ENCODE measurements at regions not wholly inside any gene's neighbourhood (a gene's known extent, or its start where the extent isn't known, plus 50 kb on each side); places are given as distances from the start of the nearest gene placed in this dataset.

DNA sequence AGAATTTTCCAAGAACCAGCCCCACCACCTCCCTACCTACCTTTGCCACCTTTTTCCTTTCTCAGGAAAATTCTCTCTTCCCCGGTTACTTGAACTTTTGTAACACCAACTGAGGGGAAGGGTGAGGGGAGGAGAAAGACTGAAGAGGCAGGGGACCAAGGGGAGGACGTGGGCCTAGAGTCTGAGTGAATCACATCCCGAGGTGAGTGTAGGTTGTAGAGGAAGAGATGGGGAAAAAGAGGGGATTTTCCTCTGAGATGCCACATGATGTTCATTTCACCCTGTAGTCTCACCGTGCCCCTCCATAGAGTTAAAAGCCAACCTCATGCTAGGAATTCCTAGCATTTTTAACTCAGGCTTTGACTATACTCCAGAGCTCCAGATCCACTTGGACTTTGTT lies 311.8 kb downstream of the RPAP3 start:
- Histone ChIP-seq H4K20me1 (ENCODE audit: insufficient read depth, low read length) (no peaks in the 10 kb centered on the region), H3K9me3 (replicated peaks in 1 of 2; ENCODE audit: control insufficient read depth in 1 of 2, insufficient read depth in 1 of 2, low read length in 2 of 2) (peaks cover 0 to 8% of the 10 kb centered on the region in 2 donors), H3K27me3 (ENCODE audit: control insufficient read depth in 2 of 2, insufficient read depth in 2 of 2, low read length in 2 of 2) (peaks cover 0 to 2% of the 10 kb centered on the region in 2 donors), H3K9ac (ENCODE audit: insufficient read depth, low read length, poor library complexity, severe bottlenecking) (no peak overlapping the region), H3K4me2 (replicated peaks; ENCODE audit: extremely low read depth, low read length, poor library complexity, severe bottlenecking) (no peak overlapping the region), H3K27ac (ENCODE audit: low read depth in 1 of 2, low read length in 2 of 2) (no peak overlapping the region), H3K4me1 (ENCODE audit: control insufficient read depth in 1 of 2, insufficient read depth in 2 of 2, low read length in 2 of 2) (peaks cover 13 to 16% of the 10 kb centered on the region in 2 donors), H3K79me2 (ENCODE audit: insufficient read depth, low read length) (no peaks in the 10 kb centered on the region), H2AFZ (ENCODE audit: insufficient read depth, low read depth, low read length, poor library complexity, severe bottlenecking) (no peak overlapping the region), H3K36me3 (replicated peaks in 1 of 2; ENCODE audit: control insufficient read depth in 1 of 2, insufficient read depth in 2 of 2, low read length in 2 of 2) (no peaks in the 10 kb centered on the region), H3K4me3 (replicated peaks in 1 of 3; ENCODE audit: low read depth in 2 of 3, low read length in 3 of 3) (no peak overlapping the region)
- Mint-ChIP-seq H3K27ac (peak overlapping the region in 1 of 7 donors; percentile 59), H3K27me3 (ENCODE audit: low read depth in 3 of 3) (no peaks in the 10 kb centered on the region), H3K36me3 (peaks cover 0 to 3% of the 10 kb centered on the region in 2 donors), H3K4me3 (no peak overlapping the region), H3K4me1 (peaks cover 40% of the 10 kb centered on the region), H3K9me3 (peaks cover 4 to 10% (median 6%) of the 10 kb centered on the region in 7 donors)
- 100% methylated on average over 1 of the region's 4 CpGs for WGBS (ENCODE audit: insufficient coverage)
- TF ChIP-seq, protein P1, sequence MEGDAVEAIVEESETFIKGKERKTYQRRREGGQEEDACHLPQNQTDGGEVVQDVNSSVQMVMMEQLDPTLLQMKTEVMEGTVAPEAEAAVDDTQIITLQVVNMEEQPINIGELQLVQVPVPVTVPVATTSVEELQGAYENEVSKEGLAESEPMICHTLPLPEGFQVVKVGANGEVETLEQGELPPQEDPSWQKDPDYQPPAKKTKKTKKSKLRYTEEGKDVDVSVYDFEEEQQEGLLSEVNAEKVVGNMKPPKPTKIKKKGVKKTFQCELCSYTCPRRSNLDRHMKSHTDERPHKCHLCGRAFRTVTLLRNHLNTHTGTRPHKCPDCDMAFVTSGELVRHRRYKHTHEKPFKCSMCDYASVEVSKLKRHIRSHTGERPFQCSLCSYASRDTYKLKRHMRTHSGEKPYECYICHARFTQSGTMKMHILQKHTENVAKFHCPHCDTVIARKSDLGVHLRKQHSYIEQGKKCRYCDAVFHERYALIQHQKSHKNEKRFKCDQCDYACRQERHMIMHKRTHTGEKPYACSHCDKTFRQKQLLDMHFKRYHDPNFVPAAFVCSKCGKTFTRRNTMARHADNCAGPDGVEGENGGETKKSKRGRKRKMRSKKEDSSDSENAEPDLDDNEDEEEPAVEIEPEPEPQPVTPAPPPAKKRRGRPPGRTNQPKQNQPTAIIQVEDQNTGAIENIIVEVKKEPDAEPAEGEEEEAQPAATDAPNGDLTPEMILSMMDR (IDR thresholded peaks at IDR 0.05), result no peak
- peak in 1 of 3 donors; percentile 24 for DNase-seq
- intact Hi-C loops (cut with micrococcal nuclease), result loop anchor here in 1 of 2 donors (5.0 to 10.0 kb wide), 2 partner anchors 67 to 309 kb away; no protein-coding TSS in a partner anchor

DNA sequence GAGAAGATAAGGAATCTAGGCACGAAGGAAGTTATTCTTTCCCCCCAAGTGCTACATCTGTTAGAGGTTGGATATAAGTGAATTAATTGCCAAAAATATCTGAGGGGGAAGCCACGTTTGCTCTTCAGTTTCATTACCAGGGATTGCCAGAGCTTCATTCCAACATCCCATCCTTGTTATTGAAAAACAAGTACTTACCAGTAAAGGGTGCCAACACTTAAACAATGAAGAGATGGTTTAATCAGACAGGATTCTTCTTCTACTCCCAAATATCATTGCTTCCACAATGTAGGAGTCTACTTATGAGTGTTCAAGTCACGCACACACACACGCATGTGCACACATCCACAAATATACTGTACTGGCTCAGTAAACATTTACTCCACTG lies 312.4 kb downstream of the RPAP3 start:
- no peak for DNase-seq
- Histone ChIP-seq H3K36me3 (replicated peaks in 1 of 2; ENCODE audit: control insufficient read depth in 1 of 2, insufficient read depth in 2 of 2, low read length in 2 of 2) (no peaks in the 10 kb centered on the region), H4K20me1 (ENCODE audit: insufficient read depth, low read length) (no peaks in the 10 kb centered on the region), H3K4me3 (replicated peaks in 1 of 3; ENCODE audit: low read depth in 2 of 3, low read length in 3 of 3) (peak overlapping the region in 1 of 3 experiments; percentile 22), H3K9ac (ENCODE audit: insufficient read depth, low read length, poor library complexity, severe bottlenecking) (no peak overlapping the region), H3K4me2 (replicated peaks; ENCODE audit: extremely low read depth, low read length, poor library complexity, severe bottlenecking) (peak overlapping the region; percentile 62), H3K4me1 (ENCODE audit: control insufficient read depth in 1 of 2, insufficient read depth in 2 of 2, low read length in 2 of 2) (peaks cover 13 to 16% of the 10 kb centered on the region in 2 donors), H3K27ac (ENCODE audit: low read depth in 1 of 2, low read length in 2 of 2) (peak overlapping the region in 1 of 2 donors; percentile 69), H3K79me2 (ENCODE audit: insufficient read depth, low read length) (no peaks in the 10 kb centered on the region), H2AFZ (ENCODE audit: insufficient read depth, low read depth, low read length, poor library complexity, severe bottlenecking) (peak overlapping the region; percentile 6), H3K27me3 (ENCODE audit: control insufficient read depth in 2 of 2, insufficient read depth in 2 of 2, low read length in 2 of 2) (peaks cover 0 to 5% of the 10 kb centered on the region in 2 donors), H3K9me3 (replicated peaks in 1 of 2; ENCODE audit: control insufficient read depth in 1 of 2, insufficient read depth in 1 of 2, low read length in 2 of 2) (peaks cover 0 to 8% of the 10 kb centered on the region in 2 donors)
- peak overlapping the region in 1 of 2 donors; percentile 67 for H3K4me3 Mint-ChIP-seq
- TF ChIP-seq, protein P1 (IDR thresholded peaks at IDR 0.05), result no peak
- WGBS (ENCODE audit: insufficient coverage), result no CpG with 5 or more reads among the region's 4 CpGs
- peaks cover 0 to 3% of the 10 kb centered on the region in 2 donors for H3K36me3 Mint-ChIP-seq
- H3K4me1 Mint-ChIP-seq, result peaks cover 40% of the 10 kb centered on the region
- peak overlapping the region in 4 of 7 donors; percentile 30 to 92 (median 76) for H3K27ac Mint-ChIP-seq
- peaks cover 4 to 10% (median 6%) of the 10 kb centered on the region in 7 donors for H3K9me3 Mint-ChIP-seq
- intact Hi-C loops (cut with micrococcal nuclease), result loop anchor here in 1 of 2 donors (5.0 to 10.0 kb wide), 2 partner anchors 66 to 309 kb away; no protein-coding TSS in a partner anchor
- peaks cover 0 to 2% (median 0%) of the 10 kb centered on the region in 3 donors for H3K27me3 Mint-ChIP-seq (ENCODE audit: low read depth in 3 of 3)

Measured in CD14-positive monocyte (primary cell).